Endothelial cell of umbilical vein (primary cell): ENCODE measurements at regions not wholly inside any gene's neighbourhood (a gene's known extent, or its start where the extent isn't known, plus 50 kb on each side); places are given as distances from the start of the nearest gene placed in this dataset.
"Not testable (repeated sequence)": the region's sequence is repeated elsewhere in the genome, so short reads cannot be mapped to it uniquely, and the experiment has no call there.

Experiments used
- BruUV-seq: library from RNA; stranded (reverse); fragments of 400-500 nt; replicated peaks from 2 replicates; lab custom pipeline; 2021; lab: Mats Ljungman, UMichigan
- CTCF ChIA-PET: fragments of 300-600, 350-600 bp; sonication (Branson Sonifier 250); formaldehyde crosslinking; loops from one replicate; lab custom pipeline; 2021; ENCODE audit warnings: antibody characterized with exemption, inconsistent platforms; lab: Charles Lee
- POLR2A ChIA-PET: fragments of 300-600, 350-600 bp; sonication (Branson Sonifier 250); formaldehyde crosslinking; loops from one replicate; lab custom pipeline; 2021; ENCODE audit warnings: antibody characterized with exemption, inconsistent platforms; lab: Charles Lee
- DNase-seq: peaks from one replicate; pipeline ENCODE4 v3.0.0-alpha.2; 2011; ENCODE audit warnings: low read depth, low spot score
- FAIRE-seq: peaks from 2 replicates; lab custom pipeline; 2011; peaks lifted over from hg19 to GRCh38; lab: Jason Lieb, UNC
- H2AFZ ChIP-seq: 2 replicates; pipeline ENCODE4 v1.6.0; 2012; ENCODE audit warnings: low read depth, low read length, control low read depth, inconsistent platforms
- H3K27ac ChIP-seq: 2 replicates; pipeline ENCODE4 v1.5.1; 2011; ENCODE audit warnings: low read depth, mild to moderate bottlenecking, control low read depth, low read length, moderate library complexity; ENCODE audit not compliant: insufficient read depth
- H3K27me3 ChIP-seq, 2 experiments: 2 replicates each; pipeline versions ENCODE4 v1.6.0 to v1.6.1; 2011; ENCODE audit warnings: low read length in 2 of 2, mixed read lengths in 1 of 2; ENCODE audit not compliant: control insufficient read depth in 2 of 2, insufficient read depth in 2 of 2
- H3K36me3 ChIP-seq, 2 experiments: 2 replicates in 1 of 2; 3 replicates in 1 of 2; pipeline ENCODE4 v1.5.1; 2011; ENCODE audit warnings: low read length in 2 of 2, mild to moderate bottlenecking in 1 of 2, moderate library complexity in 1 of 2; ENCODE audit not compliant: control insufficient read depth in 2 of 2, insufficient read depth in 2 of 2; ENCODE audit errors: extremely low read depth in 1 of 2
- H3K4me1 ChIP-seq: 3 replicates; pipeline ENCODE4 v1.5.1; 2011; ENCODE audit warnings: mild to moderate bottlenecking, low read length; ENCODE audit not compliant: control insufficient read depth, insufficient read depth; ENCODE audit errors: extremely low read depth
- H3K4me2 ChIP-seq: 2 replicates; pipeline ENCODE4 v1.6.1; 2011; ENCODE audit warnings: low read length, control low read depth, mixed read lengths; ENCODE audit not compliant: insufficient read depth
- H3K4me3 ChIP-seq, 3 experiments: fragments of 200-600 bp in 1 of 3; sonication (generic), shearing (Covaris generic) in 1 of 3; replicated peaks in 1 of 3; 2 replicates each; pipeline ENCODE4 v1.5.1; 2011 to 2016; ENCODE audit warnings: control low read depth in 3 of 3, low read length in 3 of 3, mild to moderate bottlenecking in 2 of 3, inconsistent platforms in 1 of 3, low read depth in 1 of 3, moderate library complexity in 1 of 3; ENCODE audit not compliant: insufficient read depth in 1 of 3
- H3K79me2 ChIP-seq: 2 replicates; pipeline ENCODE4 v1.6.0; 2012; ENCODE audit warnings: low read length, inconsistent platforms; ENCODE audit not compliant: control insufficient read depth, insufficient read depth
- H3K9ac ChIP-seq: replicated peaks from 2 replicates; pipeline ENCODE3; 2011; ENCODE audit warnings: low read length, control low read depth; ENCODE audit not compliant: insufficient read depth; ENCODE audit errors: extremely low read depth
- H3K9me1 ChIP-seq: replicated peaks from 3 replicates; pipeline ENCODE4 v1.6.0; 2011; ENCODE audit warnings: mild to moderate bottlenecking, low read length; ENCODE audit not compliant: control insufficient read depth, insufficient read depth; ENCODE audit errors: extremely low read depth
- H3K9me3 ChIP-seq: replicated peaks from 2 replicates; pipeline ENCODE4 v1.5.1; 2012; ENCODE audit warnings: low read length, inconsistent platforms; ENCODE audit not compliant: control insufficient read depth, insufficient read depth
- H4K20me1 ChIP-seq: replicated peaks from 2 replicates; pipeline ENCODE3; 2011; ENCODE audit warnings: mild to moderate bottlenecking, low read length; ENCODE audit not compliant: control insufficient read depth, insufficient read depth; ENCODE audit errors: extremely low read depth
- CTCF ChIP-seq, 2 donors: IDR thresholded peaks; 1 replicate in 1 of 2; 2 replicates in 1 of 2; pipeline ENCODE4 v1.5.1; 2011; ENCODE audit warnings: low read length in 2 of 2, mild to moderate bottlenecking in 2 of 2, moderate library complexity in 2 of 2, control low read depth in 1 of 2, inconsistent platforms in 1 of 2, low read depth in 1 of 2; ENCODE audit not compliant: insufficient read depth in 1 of 2; ENCODE audit errors: extremely low read depth in 1 of 2
- EZH2 ChIP-seq: IDR thresholded peaks from 2 replicates; pipeline ENCODE4 v1.6.1; 2012; ENCODE audit warnings: borderline replicate concordance, low read depth, mild to moderate bottlenecking, moderate library complexity, low read length, inconsistent platforms; ENCODE audit not compliant: severe bottlenecking
- FOS ChIP-seq: IDR thresholded peaks from 2 replicates; pipeline ENCODE4 v1.6.1; 2011; ENCODE audit warnings: mild to moderate bottlenecking, low read length, moderate library complexity, borderline replicate concordance; ENCODE audit not compliant: insufficient read depth
- GATA2 ChIP-seq: IDR thresholded peaks from 2 replicates; pipeline ENCODE4 v1.7.0; 2011; ENCODE audit warnings: low read depth, mild to moderate bottlenecking, moderate library complexity, mixed read lengths, low read length; ENCODE audit not compliant: insufficient read length, insufficient read depth
- JUN ChIP-seq: IDR thresholded peaks from 2 replicates; pipeline ENCODE4 v1.6.1; 2011; ENCODE audit warnings: borderline replicate concordance, low read depth; ENCODE audit not compliant: insufficient read length, insufficient read depth
- MAX ChIP-seq: IDR thresholded peaks from 2 replicates; pipeline ENCODE4 v1.6.1; 2011; ENCODE audit not compliant: insufficient read depth, insufficient read length
- MYC ChIP-seq: IDR thresholded peaks from one replicate; pipeline ENCODE4 v1.6.1; 2011; ENCODE audit warnings: mild to moderate bottlenecking, low read depth, low read length
- POLR2A ChIP-seq: IDR thresholded peaks from 2 replicates; pipeline ENCODE4 v1.6.1; 2012; ENCODE audit warnings: low read depth, mild to moderate bottlenecking, control low read depth, low read length
- POLR2AphosphoS5 ChIP-seq: IDR thresholded peaks from 2 replicates; pipeline ENCODE4 v1.6.1; 2012; ENCODE audit warnings: low read depth, mild to moderate bottlenecking, control low read depth, low read length, moderate library complexity; ENCODE audit not compliant: insufficient read depth
- dilution Hi-C: fragments of 300-500 bp; cut with MboI; formaldehyde crosslinking; loops from one replicate; pipeline ENCODE4 v1.15.0; 2019; ENCODE audit warnings: low sequenced_read_pairs; ENCODE audit not compliant: extremely low pct_ligation_motif_present
- intact Hi-C: fragments of 100-400 bp; cut with micrococcal nuclease; formaldehyde crosslinking; loops from one replicate; pipeline ENCODE4 v1.10.0; 2022

DNA sequence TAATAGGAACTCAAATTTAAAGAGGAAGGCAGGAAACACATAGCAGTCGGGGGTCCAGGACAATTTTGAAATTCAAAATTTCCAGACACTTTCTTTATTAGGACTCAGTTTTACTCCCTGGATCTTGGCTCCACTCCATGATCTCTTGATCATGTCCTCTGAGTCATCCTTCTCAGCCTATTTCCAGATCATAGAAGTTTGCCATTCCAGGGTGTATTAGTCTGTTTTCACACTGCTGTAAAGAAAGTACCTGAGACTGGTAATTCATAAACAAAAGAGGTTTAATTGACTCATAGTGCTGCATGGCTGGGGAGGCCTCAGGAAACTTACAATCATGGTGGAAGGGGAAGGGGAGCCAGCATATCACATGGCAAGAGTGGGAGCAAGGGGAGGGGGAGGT is 564.7 kb upstream of the ACTRT1 start:
- Histone ChIP-seq H3K36me3 (no peaks in the 10 kb centered on the region), H3K79me2 (no peaks in the 10 kb centered on the region)
- no peak for TF ChIP-seq EZH2
- no peak for TF ChIP-seq POLR2A
- TF ChIP-seq CTCF (IDR thresholded peaks at IDR 0.05; ENCODE audit: extremely low read depth in 1 of 2, insufficient read depth in 1 of 2, low read depth in 1 of 2, low read length in 2 of 2) = no peak
- TF ChIP-seq FOS = no peak
- TF ChIP-seq MYC = no peak
- no peak for TF ChIP-seq MAX
- no peak for TF ChIP-seq JUN
- TF ChIP-seq POLR2AphosphoS5 = no peak
- TF ChIP-seq GATA2 = no peak

GRCh38 chrX:128606817-128607216 is 554.6 kb upstream of the ACTRT1 start:
- DNase-seq, intact Hi-C loops, H3K27ac ChIP-seq, H3K9me1 ChIP-seq, H3K4me3 ChIP-seq, dilution Hi-C loops, H4K20me1 ChIP-seq, H3K4me1 ChIP-seq, FAIRE-seq, H3K4me2 ChIP-seq, POLR2A ChIA-PET, CTCF ChIA-PET, H3K9ac ChIP-seq, H3K79me2 ChIP-seq, H3K9me3 ChIP-seq, BruUV-seq, H3K27me3 ChIP-seq, H2AFZ ChIP-seq, H3K36me3 ChIP-seq: not testable (repeated sequence)

More for the DNA sequence above, 564.7 kb upstream of the ACTRT1 start:
- no peak overlapping the region for H3K9ac ChIP-seq
- no peaks in the 10 kb centered on the region for H3K4me1 ChIP-seq
- ChIA-PET POLR2A (no interaction called here), CTCF (no interaction called here)
- H2AFZ ChIP-seq = no peak overlapping the region
- H3K9me3 ChIP-seq = no peaks in the 10 kb centered on the region
- intact Hi-C loops = no loop called here
- H3K27ac ChIP-seq = no peak overlapping the region
- FAIRE-seq = no peak
- no peak overlapping the region for H3K4me3 ChIP-seq
- dilution Hi-C loops = no loop called here
- H3K9me1 ChIP-seq = no peaks in the 10 kb centered on the region
- BruUV-seq = no TSS peak
- no peaks in the 10 kb centered on the region for H3K27me3 ChIP-seq
- no peaks in the 10 kb centered on the region for H4K20me1 ChIP-seq
- DNase-seq = no peak
- no peak overlapping the region for H3K4me2 ChIP-seq

GRCh38 chrX:128606357-128606756 is 554.2 kb upstream of the ACTRT1 start:
- H3K27me3 ChIP-seq, H3K4me3 ChIP-seq, H3K9ac ChIP-seq, H4K20me1 ChIP-seq, H3K79me2 ChIP-seq, FAIRE-seq, POLR2A ChIA-PET, H3K27ac ChIP-seq, H3K9me3 ChIP-seq, intact Hi-C loops, BruUV-seq, H3K4me1 ChIP-seq, H3K9me1 ChIP-seq, H3K36me3 ChIP-seq, H3K4me2 ChIP-seq, dilution Hi-C loops, CTCF ChIA-PET, DNase-seq, H2AFZ ChIP-seq: not testable (repeated sequence)
